ENCODE measurements at regions not wholly inside any gene's neighbourhood (a gene's known extent, or its start where the extent isn't known, plus 50 kb on each side); places are given as distances from the start of the nearest gene placed in this dataset.

GRCh38 chr1:30068787-30069472 is 654.5 kb downstream of the MATN1 start:
- H3K27me3 ChIP-seq, result peaks cover 0 to 5% (median 0%) of the 10 kb centered on the region in 3 donors
- TF ChIP-seq, protein P1, sequence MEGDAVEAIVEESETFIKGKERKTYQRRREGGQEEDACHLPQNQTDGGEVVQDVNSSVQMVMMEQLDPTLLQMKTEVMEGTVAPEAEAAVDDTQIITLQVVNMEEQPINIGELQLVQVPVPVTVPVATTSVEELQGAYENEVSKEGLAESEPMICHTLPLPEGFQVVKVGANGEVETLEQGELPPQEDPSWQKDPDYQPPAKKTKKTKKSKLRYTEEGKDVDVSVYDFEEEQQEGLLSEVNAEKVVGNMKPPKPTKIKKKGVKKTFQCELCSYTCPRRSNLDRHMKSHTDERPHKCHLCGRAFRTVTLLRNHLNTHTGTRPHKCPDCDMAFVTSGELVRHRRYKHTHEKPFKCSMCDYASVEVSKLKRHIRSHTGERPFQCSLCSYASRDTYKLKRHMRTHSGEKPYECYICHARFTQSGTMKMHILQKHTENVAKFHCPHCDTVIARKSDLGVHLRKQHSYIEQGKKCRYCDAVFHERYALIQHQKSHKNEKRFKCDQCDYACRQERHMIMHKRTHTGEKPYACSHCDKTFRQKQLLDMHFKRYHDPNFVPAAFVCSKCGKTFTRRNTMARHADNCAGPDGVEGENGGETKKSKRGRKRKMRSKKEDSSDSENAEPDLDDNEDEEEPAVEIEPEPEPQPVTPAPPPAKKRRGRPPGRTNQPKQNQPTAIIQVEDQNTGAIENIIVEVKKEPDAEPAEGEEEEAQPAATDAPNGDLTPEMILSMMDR (IDR thresholded peaks at IDR 0.05 in 4 of 5, conservative IDR thresholded peaks at IDR 0.05 in 1 of 5), result no peak
- no peak for TF ChIP-seq POLR2A (IDR thresholded peaks at IDR 0.05)
- no peaks in the 10 kb centered on the region for H3K4me1 ChIP-seq
- no peaks in the 10 kb centered on the region for H3K36me3 ChIP-seq
- no peak overlapping the region for H3K4me3 ChIP-seq
- in situ Hi-C loops (cut with MboI; ENCODE audit: low sequenced_read_pairs in 4 of 4), result no loop called here
- no peak for DNase-seq
- H3K27ac ChIP-seq, result no peak overlapping the region
- intact Hi-C loops (cut with DNase I; ENCODE audit: low total_unique reads), result no loop called here
- H3K9me3 ChIP-seq, result no peaks in the 10 kb centered on the region
- no peak for ATAC-seq

DNA sequence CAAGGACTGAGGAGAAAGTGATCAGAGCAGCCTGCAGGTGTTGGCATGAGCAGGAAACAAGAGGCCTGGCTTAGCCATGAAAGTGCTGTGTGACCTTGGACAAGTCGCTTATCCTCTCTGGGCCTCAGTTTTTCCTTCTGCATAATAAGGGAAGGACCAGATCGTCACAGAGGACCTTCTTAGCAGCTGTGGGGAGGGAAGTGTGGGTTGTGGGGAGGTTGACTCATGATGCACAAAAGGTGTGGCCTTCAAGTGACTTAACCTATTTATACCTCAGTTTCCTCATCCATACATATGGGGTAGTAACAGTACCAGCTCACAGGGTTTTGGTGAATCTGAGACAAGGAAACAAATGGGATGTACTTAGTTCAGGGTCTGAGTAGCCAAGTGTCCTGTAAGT is 658.8 kb downstream of the MATN1 start:
- no peaks in the 10 kb centered on the region for H3K4me1 ChIP-seq
- H3K9me3 ChIP-seq, result no peaks in the 10 kb centered on the region
- intact Hi-C loops (cut with DNase I; ENCODE audit: low total_unique reads) (no loop called here), in situ Hi-C loops (cut with MboI; ENCODE audit: low sequenced_read_pairs in 4 of 4) (no loop called here)
- H3K4me3 ChIP-seq, result no peak overlapping the region
- no peak for ATAC-seq
- no peak overlapping the region for H3K27ac ChIP-seq
- DNase-seq, result no peak
- H3K27me3 ChIP-seq, result peaks cover 0 to 5% (median 0%) of the 10 kb centered on the region in 3 donors
- TF ChIP-seq POLR2A (IDR thresholded peaks at IDR 0.05), result no peak
- TF ChIP-seq, protein P1 (IDR thresholded peaks at IDR 0.05 in 4 of 5, conservative IDR thresholded peaks at IDR 0.05 in 1 of 5), result no peak
- no peaks in the 10 kb centered on the region for H3K36me3 ChIP-seq

- TF ChIP-seq, protein P1 (IDR thresholded peaks at IDR 0.05 in 4 of 5, conservative IDR thresholded peaks at IDR 0.05 in 1 of 5), result no peak
- no peak for TF ChIP-seq POLR2A (IDR thresholded peaks at IDR 0.05)
- Histone ChIP-seq H3K4me3 (no peak overlapping the region), H3K4me1 (no peaks in the 10 kb centered on the region), H3K27me3 (peaks cover 0 to 5% (median 0%) of the 10 kb centered on the region in 3 donors), H3K9me3 (no peaks in the 10 kb centered on the region), H3K36me3 (no peaks in the 10 kb centered on the region), H3K27ac (no peak overlapping the region)
- intact Hi-C loops (cut with DNase I; ENCODE audit: low total_unique reads), result no loop called here
- DNase-seq (no peak), ATAC-seq (no peak)
- in situ Hi-C loops (cut with MboI; ENCODE audit: low sequenced_read_pairs in 4 of 4), result no loop called here
These were observed 659.6 kb downstream of the MATN1 start for GRCh38 chr1:30063621-30064280.

- in situ Hi-C loops (cut with MboI; ENCODE audit: low sequenced_read_pairs in 4 of 4), result no loop called here
These were observed 661.8 kb downstream of the MATN1 start for GRCh38 chr1:30061292-30062220.

More at GRCh38 chr1:30061292-30062220, 661.8 kb downstream of the MATN1 start:
- Histone ChIP-seq H3K9me3 (no peaks in the 10 kb centered on the region), H3K27me3 (peaks cover 0 to 10% (median 0%) of the 10 kb centered on the region in 3 donors), H3K4me1 (no peaks in the 10 kb centered on the region), H3K27ac (no peak overlapping the region), H3K36me3 (no peaks in the 10 kb centered on the region), H3K4me3 (no peak overlapping the region)
- no peak for ATAC-seq
- no peak for TF ChIP-seq POLR2A (IDR thresholded peaks at IDR 0.05)
- TF ChIP-seq, protein P1 (IDR thresholded peaks at IDR 0.05 in 4 of 5, conservative IDR thresholded peaks at IDR 0.05 in 1 of 5), result no peak
- no peak for DNase-seq
- intact Hi-C loops (cut with DNase I; ENCODE audit: low total_unique reads), result no loop called here

Measured in gastrocnemius medialis (tissue), 4 donors.